ENCODE measurements at regions not wholly inside any gene's neighbourhood (a gene's known extent, or its start where the extent isn't known, plus 50 kb on each side); places are given as distances from the start of the nearest gene placed in this dataset.

DNA sequence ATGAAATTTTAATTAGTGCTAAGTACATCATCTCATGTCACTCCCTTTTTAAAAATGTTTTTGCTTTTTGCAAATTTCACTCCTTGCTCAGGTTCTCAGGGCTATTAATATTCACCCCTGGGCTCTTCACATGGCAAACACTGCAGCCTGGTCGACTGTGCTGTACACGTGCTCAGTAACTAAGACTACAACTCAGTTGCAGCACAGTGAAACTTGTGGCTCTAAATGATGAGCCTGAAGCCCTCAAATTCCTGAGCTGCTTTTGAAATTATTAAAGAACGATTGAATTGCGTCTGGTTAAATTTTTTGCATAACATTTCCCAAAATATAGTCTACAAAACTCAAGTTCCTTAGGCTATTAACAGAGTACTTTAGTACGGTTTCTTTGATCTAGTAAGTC, 159.3 kb upstream of the C2CD4B start:
- TF ChIP-seq, protein P1, sequence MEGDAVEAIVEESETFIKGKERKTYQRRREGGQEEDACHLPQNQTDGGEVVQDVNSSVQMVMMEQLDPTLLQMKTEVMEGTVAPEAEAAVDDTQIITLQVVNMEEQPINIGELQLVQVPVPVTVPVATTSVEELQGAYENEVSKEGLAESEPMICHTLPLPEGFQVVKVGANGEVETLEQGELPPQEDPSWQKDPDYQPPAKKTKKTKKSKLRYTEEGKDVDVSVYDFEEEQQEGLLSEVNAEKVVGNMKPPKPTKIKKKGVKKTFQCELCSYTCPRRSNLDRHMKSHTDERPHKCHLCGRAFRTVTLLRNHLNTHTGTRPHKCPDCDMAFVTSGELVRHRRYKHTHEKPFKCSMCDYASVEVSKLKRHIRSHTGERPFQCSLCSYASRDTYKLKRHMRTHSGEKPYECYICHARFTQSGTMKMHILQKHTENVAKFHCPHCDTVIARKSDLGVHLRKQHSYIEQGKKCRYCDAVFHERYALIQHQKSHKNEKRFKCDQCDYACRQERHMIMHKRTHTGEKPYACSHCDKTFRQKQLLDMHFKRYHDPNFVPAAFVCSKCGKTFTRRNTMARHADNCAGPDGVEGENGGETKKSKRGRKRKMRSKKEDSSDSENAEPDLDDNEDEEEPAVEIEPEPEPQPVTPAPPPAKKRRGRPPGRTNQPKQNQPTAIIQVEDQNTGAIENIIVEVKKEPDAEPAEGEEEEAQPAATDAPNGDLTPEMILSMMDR (IDR thresholded peaks at IDR 0.05; ENCODE audit: insufficient read depth, low read length): no peak
- TF ChIP-seq POLR2AphosphoS5 (IDR thresholded peaks at IDR 0.05; ENCODE audit: low read depth) (no peak), GABPA (IDR thresholded peaks at IDR 0.05; ENCODE audit: low read depth) (no peak)
